NB4 (cell line): ENCODE measurements at regions not wholly inside any gene's neighbourhood (a gene's known extent, or its start where the extent isn't known, plus 50 kb on each side); places are given as distances from the start of the nearest gene placed in this dataset.

Experiments
- CTCF ChIP-seq: IDR thresholded peaks from one replicate; pipeline ENCODE4 v1.5.1; 2012; ENCODE audit warnings: low read depth, low read length
- POLR2A ChIP-seq: IDR thresholded peaks from 2 replicates; pipeline ENCODE4 v1.6.1; 2011; ENCODE audit warnings: mild to moderate bottlenecking; ENCODE audit not compliant: insufficient read length; ENCODE audit errors: extremely low read depth

GRCh38 chr2:41535575-41535974 lies 512.2 kb upstream of the PKDCC start:
- TF ChIP-seq POLR2A (no peak), CTCF (no peak)
